ENCODE measurements at regions not wholly inside any gene's neighbourhood (a gene's known extent, or its start where the extent isn't known, plus 50 kb on each side); places are given as distances from the start of the nearest gene placed in this dataset.

DNA sequence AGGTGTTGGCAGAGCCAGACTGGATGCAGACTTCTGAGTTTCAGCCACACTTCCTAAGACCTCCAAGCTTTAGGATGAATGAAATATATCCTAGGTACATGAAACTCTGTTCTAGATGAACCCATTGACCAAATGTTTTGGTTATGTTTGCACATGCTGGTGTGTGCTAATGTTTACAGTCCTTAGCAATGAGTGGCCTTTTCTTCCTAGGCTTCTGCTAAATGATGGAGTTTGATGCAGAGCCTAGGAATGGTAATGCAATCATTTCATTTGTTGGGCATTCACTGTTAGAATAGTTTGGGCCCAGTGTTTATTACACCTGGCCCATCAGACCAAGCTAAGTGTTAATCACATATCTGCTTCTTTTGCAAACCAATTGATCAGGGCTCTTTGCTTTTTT lies 464.7 kb downstream of the MEIS1 start:
- Histone ChIP-seq H3K14ac (ENCODE audit: insufficient read depth, low read length) (no peak overlapping the region), H2BK15ac (ENCODE audit: low read depth, low read length) (no peak overlapping the region), H3K79me1 (ENCODE audit: insufficient read depth, low read depth, low read length, poor library complexity, severe bottlenecking) (no peaks in the 10 kb centered on the region), H3K18ac (ENCODE audit: insufficient read length, low read depth, low read length) (no peak overlapping the region), H3K9ac (ENCODE audit: extremely low read depth, insufficient read length, low read length) (no peak overlapping the region), H3K27ac (ENCODE audit: insufficient read length, low read depth, low read length) (no peak overlapping the region), H3K23ac (ENCODE audit: insufficient read length, low read depth, low read length) (no peak overlapping the region), H2BK12ac (ENCODE audit: insufficient read length, low read depth, low read length) (no peak overlapping the region), H4K8ac (replicated peaks; ENCODE audit: insufficient read length, low read depth, low read length) (no peak overlapping the region), H3K4ac (ENCODE audit: low read depth, low read length) (no peak overlapping the region), H2BK5ac (ENCODE audit: insufficient read length, low read length) (no peak overlapping the region), H3K27me3 (ENCODE audit: insufficient read depth, low read length) (no peaks in the 10 kb centered on the region), H3K9me3 (ENCODE audit: control insufficient read depth, low read depth, low read length) (no peaks in the 10 kb centered on the region), H4K91ac (ENCODE audit: insufficient read length, low read depth, low read length) (no peak overlapping the region), H3K56ac (ENCODE audit: insufficient read length, low read depth, low read length) (no peak overlapping the region), H2AFZ (ENCODE audit: low read length) (no peak overlapping the region), H3K23me2 (ENCODE audit: insufficient read length, low read depth, low read length, poor library complexity, severe bottlenecking) (no peaks in the 10 kb centered on the region), H4K5ac (ENCODE audit: insufficient read length, low read depth, low read length) (no peak overlapping the region), H3K4me1 (ENCODE audit: insufficient read depth, low read length) (peaks cover 3% of the 10 kb centered on the region; the same call in 1 of the 2 replicates), H2AK5ac (ENCODE audit: insufficient read length, low read length) (no peak overlapping the region), H3K79me2 (ENCODE audit: insufficient read depth, low read length) (no peaks in the 10 kb centered on the region), H2BK120ac (ENCODE audit: low read depth, low read length, poor library complexity, severe bottlenecking) (no peak overlapping the region), H3K4me2 (ENCODE audit: insufficient read depth, insufficient read length, low read length) (no peak overlapping the region), H4K20me1 (ENCODE audit: control insufficient read depth, insufficient read depth, insufficient read length) (no peaks in the 10 kb centered on the region), H3T11ph (ENCODE audit: low read length) (no peak overlapping the region), H2BK20ac (ENCODE audit: low read depth, low read length, poor library complexity, severe bottlenecking) (no peak overlapping the region)
- Mint-ChIP-seq H3K4me1 (peaks cover 18 to 22% of the 10 kb centered on the region in 2 experiments), H3K9me3 (no peaks in the 10 kb centered on the region), H3K36me3 (ENCODE audit: insufficient read depth in 1 of 3, low read depth in 3 of 3) (no peaks in the 10 kb centered on the region), H3K27ac (no peak overlapping the region), H3K4me3 (no peak overlapping the region), H3K27me3 (ENCODE audit: low read depth) (no peaks in the 10 kb centered on the region)
- TF ChIP-seq, protein P1, sequence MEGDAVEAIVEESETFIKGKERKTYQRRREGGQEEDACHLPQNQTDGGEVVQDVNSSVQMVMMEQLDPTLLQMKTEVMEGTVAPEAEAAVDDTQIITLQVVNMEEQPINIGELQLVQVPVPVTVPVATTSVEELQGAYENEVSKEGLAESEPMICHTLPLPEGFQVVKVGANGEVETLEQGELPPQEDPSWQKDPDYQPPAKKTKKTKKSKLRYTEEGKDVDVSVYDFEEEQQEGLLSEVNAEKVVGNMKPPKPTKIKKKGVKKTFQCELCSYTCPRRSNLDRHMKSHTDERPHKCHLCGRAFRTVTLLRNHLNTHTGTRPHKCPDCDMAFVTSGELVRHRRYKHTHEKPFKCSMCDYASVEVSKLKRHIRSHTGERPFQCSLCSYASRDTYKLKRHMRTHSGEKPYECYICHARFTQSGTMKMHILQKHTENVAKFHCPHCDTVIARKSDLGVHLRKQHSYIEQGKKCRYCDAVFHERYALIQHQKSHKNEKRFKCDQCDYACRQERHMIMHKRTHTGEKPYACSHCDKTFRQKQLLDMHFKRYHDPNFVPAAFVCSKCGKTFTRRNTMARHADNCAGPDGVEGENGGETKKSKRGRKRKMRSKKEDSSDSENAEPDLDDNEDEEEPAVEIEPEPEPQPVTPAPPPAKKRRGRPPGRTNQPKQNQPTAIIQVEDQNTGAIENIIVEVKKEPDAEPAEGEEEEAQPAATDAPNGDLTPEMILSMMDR (conservative IDR thresholded peaks at IDR 0.05), result no peak
- no peak for DNase-seq

Data from H9 (cell line).